Activated CD8-positive, alpha-beta memory T cell treated with anti-CD3 and anti-CD28 coated beads for 36 hours (primary cell): ENCODE measurements at regions not wholly inside any gene's neighbourhood (a gene's known extent, or its start where the extent isn't known, plus 50 kb on each side); places are given as distances from the start of the nearest gene placed in this dataset.
"Not testable (repeated sequence)": the region's sequence is repeated elsewhere in the genome, so short reads cannot be mapped to it uniquely, and the experiment has no call there.

Experiments used
- CTCF ChIA-PET: fragments of 350-600 bp; sonication (Branson Sonifier 250); formaldehyde crosslinking; loops from one replicate; lab custom pipeline; 2021; ENCODE audit warnings: antibody characterized with exemption; lab: Charles Lee
- POLR2A ChIA-PET: fragments of 350-600 bp; sonication (Branson Sonifier 250); formaldehyde crosslinking; loops from one replicate; lab custom pipeline; 2021; ENCODE audit warnings: antibody characterized with exemption; lab: Charles Lee

DNA sequence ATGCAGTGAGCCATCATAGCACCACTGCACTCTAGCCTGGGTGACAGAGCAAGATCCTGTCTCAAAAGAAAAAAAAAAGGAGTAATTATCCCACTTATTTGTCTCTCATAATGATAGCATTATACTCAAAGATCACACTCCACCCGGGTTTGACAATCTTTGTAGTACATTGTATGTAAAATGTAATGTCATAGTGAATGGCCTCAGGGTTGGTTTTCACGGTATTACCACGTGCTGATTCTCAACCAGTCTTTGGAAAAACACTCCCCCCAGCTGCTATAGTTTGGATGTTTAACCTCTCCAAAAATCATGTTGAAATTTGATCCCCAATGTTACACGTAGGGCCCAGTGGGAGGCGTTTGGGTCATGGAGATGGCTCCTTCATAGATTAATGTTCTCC, 402.4 kb upstream of the GRAMD2B start:
- ChIA-PET POLR2A (no interaction called here), CTCF (no interaction called here)

- ChIA-PET POLR2A (no interaction called here), CTCF (no interaction called here)
Measured at GRCh38 chr5:126023994-126024441, 399.2 kb upstream of the GRAMD2B start.

DNA sequence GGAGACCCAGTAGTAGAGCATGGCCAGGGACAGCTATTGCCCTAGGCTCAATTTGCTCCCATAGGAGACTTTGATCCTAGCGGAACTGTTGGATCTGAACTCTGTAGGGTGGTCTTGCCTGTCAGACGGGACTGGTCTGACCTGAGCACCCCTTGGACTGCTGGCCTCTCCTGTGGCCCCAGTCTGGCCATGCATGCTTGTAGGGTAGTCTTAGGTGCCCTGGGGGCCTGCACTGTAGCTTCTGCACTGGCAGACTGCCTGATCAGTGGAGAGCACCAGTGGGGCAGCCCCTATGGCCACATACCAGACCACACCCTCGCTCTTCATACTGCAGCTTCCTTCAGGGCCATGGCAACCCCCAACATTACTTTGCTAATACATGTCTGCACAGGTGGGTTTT, 396.1 kb upstream of the GRAMD2B start:
- ChIA-PET POLR2A (no interaction called here), CTCF (no interaction called here)

GRCh38 chr5:126027652-126028051, 395.6 kb upstream of the GRAMD2B start:
- CTCF ChIA-PET, result no interaction called here
- POLR2A ChIA-PET, result no interaction called here

DNA sequence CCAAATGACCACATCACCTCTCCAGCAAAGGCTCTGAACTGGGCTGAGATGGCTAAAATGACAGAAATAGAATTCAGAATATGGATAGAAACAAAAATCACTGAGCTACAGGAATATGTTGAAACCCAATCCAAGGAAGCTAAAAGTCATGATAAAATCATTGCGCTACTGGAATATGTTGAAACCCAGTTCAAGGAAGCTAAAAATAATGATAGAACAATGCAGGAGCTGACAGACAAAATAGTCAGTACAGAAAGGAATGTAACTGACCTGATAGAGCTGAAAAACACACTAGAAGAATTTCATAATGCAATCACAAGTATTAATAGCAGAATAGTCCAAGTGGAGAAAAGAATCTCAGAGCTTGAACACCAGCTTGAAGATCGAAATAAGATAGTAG, 394.9 kb upstream of the GRAMD2B start:
- ChIA-PET CTCF (no interaction called here), POLR2A (no interaction called here)

GRCh38 chr5:126029282-126029681, 393.9 kb upstream of the GRAMD2B start:
- POLR2A ChIA-PET, CTCF ChIA-PET: not testable (repeated sequence)

DNA sequence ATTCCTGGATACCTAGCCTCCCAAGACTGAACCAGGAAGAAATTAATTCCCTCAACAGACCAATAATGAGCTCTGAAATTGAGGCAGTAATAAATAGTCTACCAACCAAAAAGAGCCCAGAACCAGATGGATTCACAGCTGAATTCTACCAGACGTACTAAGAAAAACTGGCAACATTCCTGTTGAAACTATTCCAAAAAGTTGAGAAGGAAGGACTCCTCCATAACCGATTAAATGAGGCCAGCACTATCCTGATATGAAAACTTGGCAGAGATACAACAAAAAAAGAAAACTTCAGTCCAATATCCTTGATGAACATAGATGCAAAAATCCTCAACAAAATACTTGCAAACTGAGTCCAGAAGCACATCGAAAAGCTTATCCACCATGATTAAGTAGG, 392.5 kb upstream of the GRAMD2B start:
- CTCF ChIA-PET, result no interaction called here

DNA sequence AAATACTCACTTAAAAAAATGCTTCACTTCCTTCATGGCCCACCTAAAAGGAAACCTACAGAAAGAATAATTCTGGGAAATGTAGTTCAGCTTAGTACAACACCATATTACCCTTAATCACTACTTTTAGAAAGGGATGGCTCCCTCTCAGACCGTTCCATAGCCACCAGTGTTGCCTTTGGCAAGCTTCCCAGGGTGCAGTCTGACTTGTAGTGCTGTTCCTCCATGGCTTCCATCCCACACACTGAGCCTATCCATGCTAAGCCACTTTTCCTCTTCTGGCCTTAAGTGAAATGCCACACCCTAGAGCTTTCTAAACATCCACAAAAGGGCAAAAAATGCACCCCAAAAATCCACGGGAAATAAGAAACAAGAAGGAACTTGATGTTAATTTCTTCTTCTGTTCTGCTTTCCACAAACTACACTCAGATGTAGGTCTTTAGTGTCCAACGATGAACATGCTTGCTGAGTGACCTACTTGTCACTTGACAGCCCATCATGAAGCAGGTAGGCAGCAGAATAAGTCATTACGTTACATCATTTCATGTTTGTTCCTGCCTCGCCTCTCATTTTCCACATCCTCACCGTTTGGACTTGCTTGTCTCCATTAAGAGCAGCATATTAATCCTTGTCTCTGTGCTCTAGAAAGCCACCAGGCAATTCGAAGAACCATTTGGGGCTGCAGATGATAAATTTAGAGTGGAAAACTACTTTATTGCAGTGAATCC, 391.1 kb upstream of the GRAMD2B start:
- ChIA-PET CTCF (no interaction called here), POLR2A (interaction anchor here (0.7 kb wide), 1 partner anchor 14 kb away, joined by 3 read pairs; no protein-coding TSS in a partner anchor)

More for the DNA sequence above, 392.5 kb upstream of the GRAMD2B start:
- POLR2A ChIA-PET, result no interaction called here

GRCh38 chr5:126043688-126044087, 379.5 kb upstream of the GRAMD2B start:
- POLR2A ChIA-PET, result no interaction called here
- CTCF ChIA-PET, result no interaction called here

DNA sequence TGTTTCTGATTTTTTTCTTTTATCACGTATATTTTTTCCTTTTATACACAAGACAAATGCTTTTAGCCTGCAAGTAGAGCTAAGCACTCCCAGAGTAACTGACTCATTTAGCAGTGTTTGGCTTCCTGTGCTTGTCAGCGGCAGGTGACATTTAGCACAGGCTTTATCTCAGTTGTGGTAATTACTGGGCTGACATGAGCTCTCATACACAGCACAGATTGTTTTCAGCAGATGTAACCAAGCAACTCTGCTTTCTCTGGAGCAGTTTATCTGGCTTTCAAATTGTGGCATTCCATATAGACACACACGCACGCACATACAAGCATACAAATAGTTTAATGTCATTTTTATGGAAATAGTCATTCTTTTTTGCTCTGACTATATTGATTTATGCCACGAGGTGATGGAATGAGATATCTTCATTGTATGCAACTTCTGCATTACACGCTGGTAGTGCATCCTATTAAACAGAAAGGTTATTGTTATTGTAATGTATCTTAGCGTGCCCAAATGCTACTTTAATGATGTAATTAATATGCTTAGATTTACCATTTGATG, 379.0 kb upstream of the GRAMD2B start:
- ChIA-PET POLR2A (no interaction called here), CTCF (no interaction called here)

- ChIA-PET POLR2A (no interaction called here), CTCF (no interaction called here)
Measured at GRCh38 chr5:126044931-126045565, 378.2 kb upstream of the GRAMD2B start.

DNA sequence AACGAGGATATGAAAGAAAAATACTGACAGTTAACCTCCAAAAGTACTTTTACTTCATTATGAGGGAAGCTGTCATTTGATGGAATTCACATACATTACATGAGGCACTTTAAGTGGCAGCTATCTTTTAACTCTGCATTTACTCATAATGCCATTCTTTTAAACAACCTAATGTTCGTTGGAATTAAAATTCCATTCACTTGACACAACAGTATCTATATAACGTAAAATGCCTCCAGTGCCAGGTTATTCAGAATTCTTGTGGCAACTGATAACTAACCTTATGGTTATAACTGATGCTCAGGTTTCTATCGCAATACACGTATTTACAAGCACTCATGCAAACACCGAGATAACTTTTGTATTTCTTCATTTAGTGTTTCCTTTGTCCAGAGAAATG, 376.9 kb upstream of the GRAMD2B start:
- ChIA-PET CTCF (no interaction called here), POLR2A (interaction anchor here (0.6 kb wide), 1 partner anchor 15 kb away, joined by 3 read pairs; no protein-coding TSS in a partner anchor)

GRCh38 chr5:126046846-126047571, 376.2 kb upstream of the GRAMD2B start:
- ChIA-PET CTCF (no interaction called here), POLR2A (no interaction called here)

- POLR2A ChIA-PET, result no interaction called here
- CTCF ChIA-PET, result no interaction called here
Measured at GRCh38 chr5:126052120-126052519, 371.1 kb upstream of the GRAMD2B start.

- ChIA-PET POLR2A (no interaction called here), CTCF (no interaction called here)
Measured at GRCh38 chr5:126052791-126053190, 370.4 kb upstream of the GRAMD2B start.

DNA sequence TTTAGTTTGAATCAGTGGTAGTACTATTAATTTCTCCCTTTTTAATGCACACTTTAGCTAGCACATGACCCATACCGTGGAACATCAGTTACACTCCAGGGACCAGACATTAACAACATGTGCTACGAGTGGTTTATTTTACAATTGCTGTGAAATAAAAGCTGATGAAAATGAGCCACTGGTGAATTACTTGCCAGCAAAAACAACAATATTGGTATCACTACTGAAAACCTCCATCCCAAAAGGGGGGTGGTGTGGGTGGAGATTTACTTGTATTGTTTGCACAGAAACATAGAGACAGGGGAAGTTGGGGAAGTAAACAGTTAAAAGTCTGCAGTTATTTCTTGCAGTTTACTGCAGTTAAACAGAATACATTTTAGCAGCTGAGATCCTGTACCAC, 369.6 kb upstream of the GRAMD2B start:
- CTCF ChIA-PET, result no interaction called here
- POLR2A ChIA-PET, result no interaction called here

- CTCF ChIA-PET, result interaction anchor here (0.7 kb wide), 1 partner anchor 13 kb away, joined by 3 read pairs; no protein-coding TSS in a partner anchor
- POLR2A ChIA-PET, result no interaction called here
Measured at GRCh38 chr5:126054577-126055347, 368.4 kb upstream of the GRAMD2B start.

GRCh38 chr5:126055348-126055729, 367.9 kb upstream of the GRAMD2B start:
- ChIA-PET CTCF (no interaction called here), POLR2A (no interaction called here)

- CTCF ChIA-PET, result no interaction called here
- POLR2A ChIA-PET, result no interaction called here
Measured at GRCh38 chr5:126056352-126056751, 366.9 kb upstream of the GRAMD2B start.
